PC-3 (cell line): ENCODE measurements at regions not wholly inside any gene's neighbourhood (a gene's known extent, or its start where the extent isn't known, plus 50 kb on each side); places are given as distances from the start of the nearest gene placed in this dataset.

ENCODE experiments used
- ATAC-seq: fragments of 200-7000 bp; cut with Tn5 transposase; 2 replicates; pipeline ENCODE4 v1.9.1; 2020; ENCODE audit warnings: mild to moderate bottlenecking, moderate library complexity
- BruUV-seq: library from RNA; stranded (reverse); fragments of 400-500 nt; replicated peaks from 2 replicates; lab custom pipeline; 2021; lab: Mats Ljungman, UMichigan
- CTCF ChIA-PET: fragments of 300-600 bp; sonication (Branson Sonifier 250); formaldehyde crosslinking; loops from one replicate; lab custom pipeline; 2022; ENCODE audit warnings: antibody characterized with exemption; lab: Charles Lee
- POLR2A ChIA-PET: fragments of 300-600 bp; sonication (Branson Sonifier 250); formaldehyde crosslinking; loops from one replicate; lab custom pipeline; 2022; ENCODE audit warnings: antibody characterized with exemption; ENCODE audit not compliant: unreplicated experiment; lab: Charles Lee
- DNase-seq: peaks from one replicate; pipeline ENCODE4 v3.0.0-alpha.2; 2015
- H2AFZ ChIP-seq: fragments of 300-600 bp; sonication (generic); 2 replicates; pipeline ENCODE4 v1.6.0; 2016; ENCODE audit warnings: antibody characterized with exemption, low read length
- H3F3A ChIP-seq: fragments of 300-600 bp; sonication (generic); one replicate; pipeline ENCODE4 v1.6.0; 2017; ENCODE audit warnings: antibody characterized with exemption, low read length, control low read depth, mild to moderate bottlenecking; ENCODE audit not compliant: unreplicated experiment
- H3K27ac ChIP-seq: fragments of 300-600 bp; sonication (generic); 2 replicates; pipeline ENCODE4 v1.5.1; 2016; ENCODE audit warnings: mild to moderate bottlenecking, low read length
- H3K27me3 ChIP-seq: fragments of 300-600 bp; sonication (generic); 2 replicates; pipeline ENCODE4 v1.6.1; 2016; ENCODE audit warnings: low read length, mixed read lengths
- H3K36me3 ChIP-seq: fragments of 300-600 bp; sonication (generic); 2 replicates; pipeline ENCODE4 v1.6.1; 2016; ENCODE audit warnings: low read depth, mixed run types, low read length, mixed read lengths
- H3K4me1 ChIP-seq: fragments of 300-600 bp; sonication (generic); 2 replicates; pipeline ENCODE4 v1.5.1; 2016; ENCODE audit warnings: low read length; ENCODE audit not compliant: insufficient read depth
- H3K4me2 ChIP-seq: fragments of 300-600 bp; sonication (generic); 2 replicates; pipeline ENCODE4 v1.6.0; 2016; ENCODE audit warnings: low read length
- H3K4me3 ChIP-seq: fragments of 300-600 bp; sonication (generic); 2 replicates; pipeline ENCODE4 v1.5.1; 2016; ENCODE audit warnings: mild to moderate bottlenecking, low read length, mixed read lengths
- H3K79me2 ChIP-seq: fragments of 300-600 bp; sonication (generic); 2 replicates; pipeline ENCODE4 v1.6.1; 2017; ENCODE audit warnings: low read length, mixed read lengths
- H3K9ac ChIP-seq: fragments of 300-600 bp; sonication (generic); 2 replicates; pipeline ENCODE4 v1.6.0; 2016; ENCODE audit warnings: mild to moderate bottlenecking, low read length
- H3K9me2 ChIP-seq: fragments of 300-600 bp; sonication (generic); replicated peaks from 2 replicates; pipeline ENCODE4 v1.6.1; 2016; ENCODE audit warnings: mixed run types, low read length, mixed read lengths
- H3K9me3 ChIP-seq: fragments of 300-600 bp; sonication (generic); 2 replicates; pipeline ENCODE4 v1.6.1; 2016; ENCODE audit warnings: low read length, mixed read lengths
- H4K20me1 ChIP-seq: fragments of 300-600 bp; sonication (generic); 2 replicates; pipeline ENCODE4 v1.6.1; 2016; ENCODE audit warnings: low read length, mixed read lengths
- EZH2 ChIP-seq: fragments of 300-600 bp; sonication (generic); IDR thresholded peaks from one replicate; pipeline ENCODE4 v1.6.1; 2017; ENCODE audit warnings: antibody characterized with exemption, mild to moderate bottlenecking, low read length; ENCODE audit not compliant: unreplicated experiment
- EZH2phosphoT487 ChIP-seq: fragments of 300-600 bp; sonication (generic); IDR thresholded peaks from 2 replicates; pipeline ENCODE4 v1.6.1; 2018; ENCODE audit warnings: mild to moderate bottlenecking, antibody characterized with exemption, low read length, borderline replicate concordance
- intact Hi-C: fragments of 100-400 bp; cut with micrococcal nuclease; formaldehyde crosslinking; loops from 2 replicates; pipeline ENCODE4 v1.9.0; 2023
- TF ChIP-seq, protein P1 (sequence below): fragments of 300-600 bp; sonication (generic); conservative IDR thresholded peaks from 2 replicates; pipeline ENCODE4 v1.5.1; 2017; ENCODE audit warnings: antibody characterized with exemption, low read depth, mild to moderate bottlenecking, low read length

DNA sequence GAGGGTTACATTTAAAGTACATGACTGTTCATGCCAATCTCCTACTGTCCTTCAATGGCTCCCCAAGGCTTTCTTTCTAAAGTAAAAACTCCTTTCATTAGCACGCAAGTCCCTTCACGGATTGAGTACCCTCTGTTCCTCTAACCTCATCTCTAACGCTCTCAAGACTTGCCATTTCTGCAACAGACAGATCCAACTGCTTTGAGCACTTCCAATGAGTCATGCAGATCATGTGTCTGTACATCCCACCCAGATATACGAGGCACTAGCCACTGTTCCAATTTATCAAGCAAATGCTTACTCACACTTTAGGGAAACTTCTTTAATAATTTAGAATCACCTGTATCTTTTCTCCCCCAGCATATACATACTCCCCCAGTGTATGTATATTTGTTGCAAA lies 332.5 kb upstream of the ZFP42 start:
- Histone ChIP-seq H3K9ac (no peak overlapping the region), H3K79me2 (no peaks in the 10 kb centered on the region), H3K9me3 (no peaks in the 10 kb centered on the region), H3K27ac (no peak overlapping the region), H2AFZ (no peak overlapping the region), H3K36me3 (no peaks in the 10 kb centered on the region), H4K20me1 (no peaks in the 10 kb centered on the region), H3K4me2 (no peak overlapping the region), H3K27me3 (no peaks in the 10 kb centered on the region), H3F3A (no peaks in the 10 kb centered on the region), H3K9me2 (no peaks in the 10 kb centered on the region), H3K4me3 (no peak overlapping the region), H3K4me1 (no peaks in the 10 kb centered on the region)
- TF ChIP-seq, protein P1, sequence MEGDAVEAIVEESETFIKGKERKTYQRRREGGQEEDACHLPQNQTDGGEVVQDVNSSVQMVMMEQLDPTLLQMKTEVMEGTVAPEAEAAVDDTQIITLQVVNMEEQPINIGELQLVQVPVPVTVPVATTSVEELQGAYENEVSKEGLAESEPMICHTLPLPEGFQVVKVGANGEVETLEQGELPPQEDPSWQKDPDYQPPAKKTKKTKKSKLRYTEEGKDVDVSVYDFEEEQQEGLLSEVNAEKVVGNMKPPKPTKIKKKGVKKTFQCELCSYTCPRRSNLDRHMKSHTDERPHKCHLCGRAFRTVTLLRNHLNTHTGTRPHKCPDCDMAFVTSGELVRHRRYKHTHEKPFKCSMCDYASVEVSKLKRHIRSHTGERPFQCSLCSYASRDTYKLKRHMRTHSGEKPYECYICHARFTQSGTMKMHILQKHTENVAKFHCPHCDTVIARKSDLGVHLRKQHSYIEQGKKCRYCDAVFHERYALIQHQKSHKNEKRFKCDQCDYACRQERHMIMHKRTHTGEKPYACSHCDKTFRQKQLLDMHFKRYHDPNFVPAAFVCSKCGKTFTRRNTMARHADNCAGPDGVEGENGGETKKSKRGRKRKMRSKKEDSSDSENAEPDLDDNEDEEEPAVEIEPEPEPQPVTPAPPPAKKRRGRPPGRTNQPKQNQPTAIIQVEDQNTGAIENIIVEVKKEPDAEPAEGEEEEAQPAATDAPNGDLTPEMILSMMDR, result no peak
- no peak for TF ChIP-seq EZH2
- no peak for TF ChIP-seq EZH2phosphoT487
- ATAC-seq (no peak), DNase-seq (no peak)
- CTCF ChIA-PET, result no interaction called here
- BruUV-seq, result no TSS peak
- intact Hi-C loops, result no loop called here
- POLR2A ChIA-PET, result no interaction called here

DNA sequence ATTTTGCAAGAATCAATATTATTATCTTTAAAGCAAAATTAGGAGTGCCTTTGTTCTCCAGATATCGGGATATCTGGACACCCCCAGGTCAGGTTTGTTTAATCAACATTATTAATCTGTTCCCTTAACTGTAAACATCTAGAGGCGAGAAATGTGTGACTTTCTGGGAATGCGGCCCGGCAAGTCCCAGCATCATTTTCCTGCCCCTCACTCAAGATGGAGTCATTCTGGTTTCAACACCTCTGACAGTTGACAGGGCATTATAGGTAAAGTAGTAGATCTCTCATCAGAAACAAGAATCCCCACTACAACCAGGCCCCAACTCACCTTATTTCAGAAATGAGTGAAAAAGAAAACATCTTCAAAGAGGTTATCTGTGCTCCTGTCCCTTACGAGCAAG lies 331.6 kb upstream of the ZFP42 start:
- no peak for ATAC-seq
- POLR2A ChIA-PET, result no interaction called here
- intact Hi-C loops, result no loop called here

DNA sequence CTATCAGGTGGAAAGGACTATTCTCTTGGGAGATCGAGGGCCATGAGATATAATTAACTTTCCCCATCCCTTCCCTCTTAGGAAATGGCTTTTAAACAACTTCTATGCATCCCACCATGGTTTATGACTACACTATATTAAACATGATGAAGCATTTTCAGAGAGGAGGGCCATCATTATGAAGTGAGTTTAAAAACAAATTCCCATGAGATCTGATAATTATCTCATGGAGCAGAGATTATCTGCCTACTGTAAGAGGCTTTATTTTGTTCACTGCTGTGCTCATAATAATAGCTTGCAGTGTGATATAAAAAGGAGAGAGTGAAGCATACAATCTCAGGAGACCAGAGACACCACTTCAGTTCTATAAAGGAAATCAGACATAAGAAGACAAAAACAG lies 330.5 kb upstream of the ZFP42 start:
- no TSS peak for BruUV-seq
- no peak overlapping the region for H2AFZ ChIP-seq
- H3K27ac ChIP-seq, result no peak overlapping the region
- ATAC-seq, result no peak
- H3K4me3 ChIP-seq, result no peak overlapping the region
- ChIA-PET CTCF (no interaction called here), POLR2A (no interaction called here)
- TF ChIP-seq EZH2 (no peak), EZH2phosphoT487 (no peak)
- TF ChIP-seq, protein P1, result no peak
- H3K36me3 ChIP-seq, result no peaks in the 10 kb centered on the region
- no peaks in the 10 kb centered on the region for H3K4me1 ChIP-seq
- no peaks in the 10 kb centered on the region for H3K79me2 ChIP-seq
- no peak overlapping the region for H3K9ac ChIP-seq
- no peak overlapping the region for H3K4me2 ChIP-seq
- no peaks in the 10 kb centered on the region for H4K20me1 ChIP-seq
- H3K9me3 ChIP-seq, result no peaks in the 10 kb centered on the region
- H3K27me3 ChIP-seq, result no peaks in the 10 kb centered on the region
- DNase-seq, result no peak
- intact Hi-C loops, result no loop called here
- no peaks in the 10 kb centered on the region for H3F3A ChIP-seq
- no peaks in the 10 kb centered on the region for H3K9me2 ChIP-seq

More for the DNA sequence above, 331.6 kb upstream of the ZFP42 start:
- Histone ChIP-seq H3K9me3 (no peaks in the 10 kb centered on the region), H3K4me1 (no peaks in the 10 kb centered on the region), H3K27me3 (no peaks in the 10 kb centered on the region), H3F3A (no peaks in the 10 kb centered on the region), H3K4me3 (no peak overlapping the region), H3K36me3 (no peaks in the 10 kb centered on the region), H2AFZ (no peak overlapping the region), H4K20me1 (no peaks in the 10 kb centered on the region), H3K27ac (no peak overlapping the region), H3K79me2 (no peaks in the 10 kb centered on the region), H3K9ac (no peak overlapping the region), H3K9me2 (no peaks in the 10 kb centered on the region), H3K4me2 (no peak overlapping the region)
- TF ChIP-seq EZH2, result no peak
- TF ChIP-seq, protein P1, result no peak
- no peak for TF ChIP-seq EZH2phosphoT487
- CTCF ChIA-PET, result no interaction called here
- DNase-seq, result no peak
- no TSS peak for BruUV-seq
